PFSK-1 (cell line): ENCODE measurements at regions not wholly inside any gene's neighbourhood (a gene's known extent, or its start where the extent isn't known, plus 50 kb on each side); places are given as distances from the start of the nearest gene placed in this dataset.

Experiments
- POLR2AphosphoS5 ChIP-seq: IDR thresholded peaks from 2 replicates; pipeline ENCODE4 v1.6.1; 2012; ENCODE audit warnings: low read depth, mild to moderate bottlenecking, control low read depth, low read length, moderate library complexity
- SIN3A ChIP-seq: IDR thresholded peaks from 2 replicates; pipeline ENCODE4 v1.6.1; 2012; ENCODE audit warnings: mild to moderate bottlenecking, low read length, moderate library complexity, borderline replicate concordance; ENCODE audit not compliant: insufficient read depth
- TAF1 ChIP-seq: IDR thresholded peaks from 2 replicates; pipeline ENCODE4 v1.6.1; 2012; ENCODE audit warnings: low read length, control low read depth, borderline replicate concordance; ENCODE audit not compliant: insufficient read depth
- TF ChIP-seq, protein P1 (sequence below), 2 experiments: IDR thresholded peaks; 2 replicates each; pipeline versions ENCODE4 v1.6.1 to v1.8.0; 2011 to 2012; ENCODE audit warnings: low read depth in 2 of 2, low read length in 2 of 2, control low read depth in 1 of 2, inconsistent platforms in 1 of 2, mild to moderate bottlenecking in 1 of 2, moderate library complexity in 1 of 2; ENCODE audit not compliant: insufficient read depth in 1 of 2

- TF ChIP-seq SIN3A (no peak), POLR2AphosphoS5 (no peak), TAF1 (no peak)
- TF ChIP-seq, protein P1, sequence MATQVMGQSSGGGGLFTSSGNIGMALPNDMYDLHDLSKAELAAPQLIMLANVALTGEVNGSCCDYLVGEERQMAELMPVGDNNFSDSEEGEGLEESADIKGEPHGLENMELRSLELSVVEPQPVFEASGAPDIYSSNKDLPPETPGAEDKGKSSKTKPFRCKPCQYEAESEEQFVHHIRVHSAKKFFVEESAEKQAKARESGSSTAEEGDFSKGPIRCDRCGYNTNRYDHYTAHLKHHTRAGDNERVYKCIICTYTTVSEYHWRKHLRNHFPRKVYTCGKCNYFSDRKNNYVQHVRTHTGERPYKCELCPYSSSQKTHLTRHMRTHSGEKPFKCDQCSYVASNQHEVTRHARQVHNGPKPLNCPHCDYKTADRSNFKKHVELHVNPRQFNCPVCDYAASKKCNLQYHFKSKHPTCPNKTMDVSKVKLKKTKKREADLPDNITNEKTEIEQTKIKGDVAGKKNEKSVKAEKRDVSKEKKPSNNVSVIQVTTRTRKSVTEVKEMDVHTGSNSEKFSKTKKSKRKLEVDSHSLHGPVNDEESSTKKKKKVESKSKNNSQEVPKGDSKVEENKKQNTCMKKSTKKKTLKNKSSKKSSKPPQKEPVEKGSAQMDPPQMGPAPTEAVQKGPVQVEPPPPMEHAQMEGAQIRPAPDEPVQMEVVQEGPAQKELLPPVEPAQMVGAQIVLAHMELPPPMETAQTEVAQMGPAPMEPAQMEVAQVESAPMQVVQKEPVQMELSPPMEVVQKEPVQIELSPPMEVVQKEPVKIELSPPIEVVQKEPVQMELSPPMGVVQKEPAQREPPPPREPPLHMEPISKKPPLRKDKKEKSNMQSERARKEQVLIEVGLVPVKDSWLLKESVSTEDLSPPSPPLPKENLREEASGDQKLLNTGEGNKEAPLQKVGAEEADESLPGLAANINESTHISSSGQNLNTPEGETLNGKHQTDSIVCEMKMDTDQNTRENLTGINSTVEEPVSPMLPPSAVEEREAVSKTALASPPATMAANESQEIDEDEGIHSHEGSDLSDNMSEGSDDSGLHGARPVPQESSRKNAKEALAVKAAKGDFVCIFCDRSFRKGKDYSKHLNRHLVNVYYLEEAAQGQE (IDR thresholded peaks at IDR 0.05; ENCODE audit: insufficient read depth in 1 of 2, low read depth in 2 of 2, low read length in 2 of 2), result no peak
Measured at GRCh38 chr5:171663311-171664085, 122.1 kb upstream of the SMIM23 start.
